ENCODE measurements at regions not wholly inside any gene's neighbourhood (a gene's known extent, or its start where the extent isn't known, plus 50 kb on each side); places are given as distances from the start of the nearest gene placed in this dataset.
A peak's percentile ranks its signal among the peaks of the same experiment; 100 is the strongest.

- TF ChIP-seq GABPA (IDR thresholded peaks at IDR 0.05; ENCODE audit: low read depth): no peak
- no peak for TF ChIP-seq REST (IDR thresholded peaks at IDR 0.05; ENCODE audit: insufficient replicate concordance, low read depth)
- no peak for TF ChIP-seq CTCF (IDR thresholded peaks at IDR 0.05; ENCODE audit: insufficient read depth, low read length)
- TF ChIP-seq POLR2AphosphoS5 (IDR thresholded peaks at IDR 0.05; ENCODE audit: low read depth): no peak
- no peak for TF ChIP-seq SPI1 (IDR thresholded peaks at IDR 0.05; ENCODE audit: borderline replicate concordance, low read depth)
- Histone ChIP-seq H3K4me3 (replicated peaks; ENCODE audit: insufficient read depth, low read length) (no peak overlapping the region), H3K27me3 (ENCODE audit: insufficient read depth, poor library complexity, severe bottlenecking) (peaks cover 2% of the 10 kb centered on the region), H3K27ac (replicated peaks) (no peak overlapping the region)
- no peak for DNase-seq (ENCODE audit: low read depth in 1 of 2, low spot score in 1 of 2)
Observed at GRCh38 chrX:130974323-130974722, 71.3 kb upstream of the ENOX2 start.

GRCh38 chrX:130975947-130976346, 72.9 kb upstream of the ENOX2 start:
- Histone ChIP-seq H3K27ac (replicated peaks) (no peak overlapping the region), H3K4me3 (replicated peaks; ENCODE audit: insufficient read depth, low read length) (no peak overlapping the region), H3K27me3 (ENCODE audit: insufficient read depth, poor library complexity, severe bottlenecking) (peaks cover 2% of the 10 kb centered on the region)
- TF ChIP-seq CTCF (IDR thresholded peaks at IDR 0.05; ENCODE audit: insufficient read depth, low read length) (peak; percentile 18), REST (IDR thresholded peaks at IDR 0.05; ENCODE audit: insufficient replicate concordance, low read depth) (no peak)
- peak; percentile 1 to 40 for DNase-seq (ENCODE audit: low read depth in 1 of 2, low spot score in 1 of 2)

- no peak for TF ChIP-seq POLR2AphosphoS5 (IDR thresholded peaks at IDR 0.05; ENCODE audit: low read depth)
- no peak for TF ChIP-seq CTCF (IDR thresholded peaks at IDR 0.05; ENCODE audit: insufficient read depth, low read length)
- TF ChIP-seq REST (IDR thresholded peaks at IDR 0.05; ENCODE audit: insufficient replicate concordance, low read depth): no peak
- TF ChIP-seq SPI1 (IDR thresholded peaks at IDR 0.05; ENCODE audit: borderline replicate concordance, low read depth): no peak
- no peak for TF ChIP-seq GABPA (IDR thresholded peaks at IDR 0.05; ENCODE audit: low read depth)
- DNase-seq (ENCODE audit: low read depth in 1 of 2, low spot score in 1 of 2): no peak
- no peaks in the 10 kb centered on the region for H3K27me3 ChIP-seq (ENCODE audit: insufficient read depth, poor library complexity, severe bottlenecking)
- H3K4me3 ChIP-seq (replicated peaks; ENCODE audit: insufficient read depth, low read length): no peak overlapping the region
- H3K27ac ChIP-seq (replicated peaks): no peak overlapping the region
Observed at GRCh38 chrX:130981836-130982235, 76.3 kb upstream of the ARHGAP36 start.

Data from HL-60 (cell line).